H1 (cell line): ENCODE measurements at regions not wholly inside any gene's neighbourhood (a gene's known extent, or its start where the extent isn't known, plus 50 kb on each side); places are given as distances from the start of the nearest gene placed in this dataset.

Experiments used
- CHD2 ChIP-seq: IDR thresholded peaks from 2 replicates; pipeline ENCODE4 v1.6.1; 2012; ENCODE audit warnings: low read length, improper control_type of control experiment
- EP300 ChIP-seq, 2 experiments: IDR thresholded peaks; 1 replicate in 1 of 2; 2 replicates in 1 of 2; pipeline ENCODE4 v1.6.1; 2011 to 2012; ENCODE audit warnings: low read depth in 2 of 2, low read length in 2 of 2, mild to moderate bottlenecking in 2 of 2, borderline replicate concordance in 1 of 2, inconsistent platforms in 1 of 2, moderate library complexity in 1 of 2
- POLR2AphosphoS5 ChIP-seq: IDR thresholded peaks from 2 replicates; pipeline ENCODE4 v1.6.1; 2011; ENCODE audit warnings: low read depth, low read length
- TEAD4 ChIP-seq: IDR thresholded peaks from 2 replicates; pipeline ENCODE4 v1.6.1; 2012; ENCODE audit warnings: low read depth, low read length, inconsistent platforms, mixed read lengths

GRCh38 chr6:1233924-1234323, 78.0 kb upstream of the FOXQ1 start (continued):
- TF ChIP-seq TEAD4 (no peak), CHD2 (no peak), POLR2AphosphoS5 (no peak), EP300 (IDR thresholded peaks at IDR 0.05; ENCODE audit: borderline replicate concordance in 1 of 2, low read depth in 2 of 2, low read length in 2 of 2) (no peak)
